Heart left ventricle (tissue), 16 donors: ENCODE measurements at regions not wholly inside any gene's neighbourhood (a gene's known extent, or its start where the extent isn't known, plus 50 kb on each side); places are given as distances from the start of the nearest gene placed in this dataset.
A peak's percentile ranks its signal among the peaks of the same experiment; 100 is the strongest.

ENCODE experiments used
- ATAC-seq, 4 donors: fragments of 200-7000 bp; cut with Tn5 transposase; one replicate each; pipeline ENCODE4 v1.9.1; 2020 to 2022; ENCODE audit warnings: moderate library complexity in 4 of 4, mild to moderate bottlenecking in 3 of 4, moderate number of reproducible peaks in 1 of 4
- DNase-seq, 5 donors: peaks; one replicate each; pipeline ENCODE4 v3.0.0-alpha.2; 2020
- H3K27ac ChIP-seq, 12 donors: fragments of 200-600 bp; sonication (generic) in 4 of 12; one replicate each; pipeline versions ENCODE4 v1.5.0 to v1.8.0; 2016 to 2022; ENCODE audit warnings: mild to moderate bottlenecking in 2 of 12
- H3K27me3 ChIP-seq, 9 donors: fragments of 200-600 bp; sonication (generic) in 2 of 9; one replicate each; pipeline versions ENCODE4 v1.5.1 to v1.8.0; 2016 to 2022; ENCODE audit warnings: mild to moderate bottlenecking in 3 of 9
- H3K36me3 ChIP-seq, 9 donors: fragments of 200-600 bp; sonication (generic) in 2 of 9; one replicate each; pipeline versions ENCODE4 v1.5.0 to v1.8.0; 2018 to 2022; ENCODE audit warnings: mild to moderate bottlenecking in 2 of 9
- H3K4me1 ChIP-seq, 12 donors: fragments of 200-600 bp; sonication (generic) in 4 of 12; one replicate each; pipeline versions ENCODE4 v1.5.0 to v1.8.0; 2016 to 2022; ENCODE audit warnings: mild to moderate bottlenecking in 3 of 12
- H3K4me3 ChIP-seq, 12 donors: fragments of 200-600 bp; sonication (generic) in 4 of 12; one replicate each; pipeline versions ENCODE4 v1.5.0 to v1.8.0; 2017 to 2022; ENCODE audit warnings: mild to moderate bottlenecking in 9 of 12, moderate library complexity in 4 of 12
- H3K9me3 ChIP-seq, 12 donors: fragments of 200-600 bp; sonication (generic) in 4 of 12; one replicate each; pipeline versions ENCODE4 v1.5.0 to v1.8.0; 2016 to 2022; ENCODE audit warnings: mild to moderate bottlenecking in 1 of 12
- CTCF ChIP-seq, 12 donors: fragments of 200-600 bp; sonication (generic) in 4 of 12; IDR thresholded peaks; one replicate each; pipeline versions ENCODE4 v1.5.0 to v1.8.0; 2018 to 2022; ENCODE audit warnings: antibody characterized with exemption in 12 of 12, mild to moderate bottlenecking in 5 of 12
- POLR2A ChIP-seq, 2 donors: fragments of 450-650 bp; IDR thresholded peaks; one replicate each; pipeline ENCODE4 v1.6.1; 2017; ENCODE audit warnings: antibody characterized with exemption in 2 of 2, mild to moderate bottlenecking in 2 of 2, moderate library complexity in 2 of 2
- WGBS, 4 donors: extraction: QIAGEN DNeasy Blood & Tissue Kit in 2 of 4; methylation state at CpG; one replicate each; pipeline versions ENCODE4 v1.1.5 to v1.1.7; 2013 to 2018; 5-methylcytosine and 5-hydroxymethylcytosine counted together
- intact Hi-C, 10 donors: fragments of 100-400 bp; cut with DNase I; formaldehyde crosslinking; loops; one replicate each; pipeline versions ENCODE4 v1.11.1 to v1.14.2; 2022
- donor health status: ischemic (EF 13 %, LVEDD 7.1; RV severe dilation, severe dysfunction).
- donor health status: healthy with polysubstance abuse.
- donor health status: DM: no; HTN: yes; CAD: no.
- donor health status: DM: no; HTN: no; CAD: no.
- donor health status: ischemic (EF 25% LVEDD 6.9; RV normal size, moderate dysfunction).
- donor health status: ischemic (EF 25% LVEDD 5.7; RV mildly dilated, moderate dysfunction).
- donor health status: healthy.
- donor health status: DM: yes; HTN: yes; CAD: no.
- donor health status: ischemic (EF 35%, LVEDD 5.7; RV mildly dilated, moderate dysfunction).
- donor health status: nonischemic (EF 11% LVEDD 7.7; RV severe dilation, severe dysfunction).
- donor health status: DM: yes; HTN: yes; CAD: no.
- donor health status: PGD.
- donor health status: ischemic (EF 29% LVEDD 5.4; RV normal size, mild dysfunction).
- donor health status: nonischemic (EF 23%, LVEDD 6.1; RV moderate dilation, normal function).

GRCh38 chrX:38968344-38969216, 167.3 kb downstream of the MID1IP1 start:
- 43 to 66% (median 55%) methylated on average over 3 of the region's 3 CpGs for WGBS, 4 donors
- ATAC-seq = peak in 3 of 4 donors; percentile 20 to 42 (median 34)
- TF ChIP-seq CTCF (IDR thresholded peaks at IDR 0.05) = no peak
- no peak for TF ChIP-seq POLR2A (IDR thresholded peaks at IDR 0.05)
- Histone ChIP-seq H3K9me3 (peaks cover 0 to under 1% (median 0%) of the 10 kb centered on the region in 12 donors), H3K36me3 (no peaks in the 10 kb centered on the region), H3K4me3 (no peak overlapping the region), H3K27me3 (peaks cover 0 to 7% (median 0%) of the 10 kb centered on the region in 9 donors), H3K27ac (peak overlapping the region in 2 of 12 donors; percentile 12 to 31), H3K4me1 (peaks cover 0 to 5% (median 0%) of the 10 kb centered on the region in 12 donors)
- DNase-seq = no peak
- intact Hi-C loops = no loop called here

GRCh38 chrX:38970074-38970473, 168.8 kb downstream of the MID1IP1 start:
- WGBS, 4 donors = 87 to 100% (median 96%) methylated on average over 1 of the region's 1 CpG
- TF ChIP-seq CTCF (IDR thresholded peaks at IDR 0.05) (no peak), POLR2A (IDR thresholded peaks at IDR 0.05) (no peak)

DNA sequence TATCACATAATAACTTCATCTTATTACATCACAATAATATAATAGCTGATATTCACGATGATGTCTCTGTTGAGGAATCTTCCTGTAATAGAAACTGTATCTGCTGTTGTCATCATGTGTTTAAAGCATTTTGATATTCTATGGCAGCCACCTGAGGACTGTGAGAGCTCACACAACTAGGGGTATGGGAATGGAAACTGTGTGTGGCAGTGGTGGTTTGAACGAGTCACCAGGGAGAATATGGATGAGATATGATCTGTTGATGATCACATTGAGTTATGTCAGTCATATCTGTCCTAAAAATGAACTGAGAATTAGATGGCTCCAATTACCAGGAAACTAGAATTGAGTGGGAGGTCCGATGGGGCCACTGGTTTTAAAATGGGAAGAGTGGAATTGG, 169.6 kb downstream of the MID1IP1 start:
- TF ChIP-seq POLR2A (IDR thresholded peaks at IDR 0.05) = no peak
- no peak for ATAC-seq
- peaks cover 0 to 7% (median 0%) of the 10 kb centered on the region in 9 donors for H3K27me3 ChIP-seq
- H3K36me3 ChIP-seq = no peaks in the 10 kb centered on the region
- no peak overlapping the region for H3K27ac ChIP-seq
- H3K4me3 ChIP-seq = no peak overlapping the region
- intact Hi-C loops = loop anchor here in 1 of 10 donors (5.0 kb wide), 1 partner anchor 169 kb away; the partner anchor contains the start of gene MID1IP1
- 54 to 77% (median 63%) methylated on average over 3 of the region's 3 CpGs for WGBS, 4 donors
- DNase-seq = no peak
- H3K4me1 ChIP-seq = peaks cover 0 to 7% (median 0%) of the 10 kb centered on the region in 12 donors
- H3K9me3 ChIP-seq = no peaks in the 10 kb centered on the region

More at GRCh38 chrX:38970074-38970473, 168.8 kb downstream of the MID1IP1 start:
- Histone ChIP-seq H3K27ac (no peak overlapping the region), H3K4me3 (no peak overlapping the region), H3K4me1 (peaks cover 0 to 7% (median 0%) of the 10 kb centered on the region in 12 donors), H3K27me3 (peaks cover 0 to 7% (median 0%) of the 10 kb centered on the region in 9 donors), H3K36me3 (no peaks in the 10 kb centered on the region), H3K9me3 (no peaks in the 10 kb centered on the region)
- intact Hi-C loops = loop anchor here in 1 of 10 donors (5.0 kb wide), 1 partner anchor 168 kb away; the partner anchor contains the start of gene MID1IP1
- ATAC-seq = no peak
- no peak for DNase-seq

GRCh38 chrX:38973322-38973721, 172.1 kb downstream of the MID1IP1 start:
- no peak for DNase-seq
- no peak overlapping the region for H3K27ac ChIP-seq
- TF ChIP-seq CTCF (IDR thresholded peaks at IDR 0.05) (no peak), POLR2A (IDR thresholded peaks at IDR 0.05) (no peak)
- H3K4me1 ChIP-seq = peaks cover 0 to 7% (median 0%) of the 10 kb centered on the region in 12 donors
- no peaks in the 10 kb centered on the region for H3K36me3 ChIP-seq
- intact Hi-C loops = loop anchor here in 1 of 10 donors (5.0 kb wide), 1 partner anchor 171 kb away; the partner anchor contains the start of gene MID1IP1
- 12 to 44% (median 25%) methylated on average over 3 of the region's 3 CpGs for WGBS, 4 donors
- H3K27me3 ChIP-seq = peaks cover 0 to 10% (median 0%) of the 10 kb centered on the region in 9 donors
- no peak overlapping the region for H3K4me3 ChIP-seq
- ATAC-seq = peak in 2 of 4 donors; percentile 20 to 39
- no peaks in the 10 kb centered on the region for H3K9me3 ChIP-seq
